Stimulated activated memory B cell treated with anti-CD40 and anti-IgM and Interleukin-4, amounts not matched to agents 10 μg/mL and 1 μg/mL and 100 μg/mL, for 72 hours (primary cell): ENCODE measurements at regions not wholly inside any gene's neighbourhood (a gene's known extent, or its start where the extent isn't known, plus 50 kb on each side); places are given as distances from the start of the nearest gene placed in this dataset.

Source experiments
- ATAC-seq: fragments of 150-1000 bp; cut with Tn5 transposase; 2 replicates; pipeline ENCODE4 v1.10.0; 2021
- H3K27ac Mint-ChIP-seq: one replicate; pipeline ENCODE4 v1.8.0; 2022; ENCODE audit warnings: mild to moderate bottlenecking, mixed read lengths
- H3K27me3 Mint-ChIP-seq: one replicate; pipeline ENCODE4 v1.8.0; 2022; ENCODE audit warnings: mixed read lengths
- H3K36me3 Mint-ChIP-seq: one replicate; pipeline ENCODE4 v1.8.0; 2022; ENCODE audit warnings: mixed read lengths
- H3K4me1 Mint-ChIP-seq: one replicate; pipeline ENCODE4 v1.8.0; 2022; ENCODE audit warnings: mixed read lengths
- H3K4me3 Mint-ChIP-seq: one replicate; pipeline ENCODE4 v1.8.0; 2022; ENCODE audit warnings: mild to moderate bottlenecking, moderate library complexity, mixed read lengths
- H3K9me3 Mint-ChIP-seq: one replicate; pipeline ENCODE4 v1.8.0; 2022; ENCODE audit warnings: mixed read lengths

DNA sequence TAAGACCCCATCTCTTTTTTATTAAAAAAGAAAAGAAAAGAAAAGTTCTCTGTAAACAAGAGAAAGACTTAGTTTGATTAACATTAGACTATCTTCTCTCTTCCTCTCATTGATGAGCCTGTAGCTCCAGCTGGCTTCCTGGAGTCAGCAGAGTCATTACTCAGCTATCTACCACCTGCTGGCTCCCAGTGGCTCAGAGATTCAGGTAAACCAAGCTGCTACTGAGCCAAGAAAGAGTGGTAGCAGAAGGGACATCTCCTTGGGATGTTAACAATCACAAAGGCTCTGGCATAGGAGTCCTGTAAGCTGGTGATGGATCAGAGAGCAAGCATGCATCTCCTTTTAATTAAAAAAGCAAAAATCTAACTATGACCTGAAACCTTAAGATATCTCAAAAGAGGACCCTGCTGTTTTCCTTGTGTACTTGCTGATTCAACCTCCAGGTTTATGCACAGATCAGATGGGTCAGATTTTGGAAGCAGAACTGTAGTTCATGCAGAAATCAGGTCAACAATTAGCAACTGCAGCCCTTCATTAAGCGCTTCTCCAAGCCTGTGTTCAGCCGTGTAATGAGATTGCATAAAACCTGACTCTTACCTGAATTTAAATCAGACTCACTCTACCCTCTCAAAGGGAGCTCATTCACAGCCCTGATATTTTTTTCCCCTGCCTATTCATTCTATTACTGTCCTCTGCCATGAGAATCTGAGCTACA is 225.8 kb downstream of the RNF152 start:
- Mint-ChIP-seq H3K27me3 (no peaks in the 10 kb centered on the region), H3K4me3 (no peak overlapping the region), H3K27ac (no peak overlapping the region), H3K36me3 (no peaks in the 10 kb centered on the region), H3K9me3 (peaks cover 2% of the 10 kb centered on the region), H3K4me1 (no peaks in the 10 kb centered on the region)
- ATAC-seq: no peak

GRCh38 chr18:61664419-61665084 is 228.3 kb downstream of the RNF152 start:
- no peaks in the 10 kb centered on the region for H3K36me3 Mint-ChIP-seq
- H3K9me3 Mint-ChIP-seq: peaks cover 3% of the 10 kb centered on the region
- H3K27ac Mint-ChIP-seq: no peak overlapping the region
- no peaks in the 10 kb centered on the region for H3K4me1 Mint-ChIP-seq
- H3K4me3 Mint-ChIP-seq: no peak overlapping the region
- ATAC-seq: no peak
- no peaks in the 10 kb centered on the region for H3K27me3 Mint-ChIP-seq

DNA sequence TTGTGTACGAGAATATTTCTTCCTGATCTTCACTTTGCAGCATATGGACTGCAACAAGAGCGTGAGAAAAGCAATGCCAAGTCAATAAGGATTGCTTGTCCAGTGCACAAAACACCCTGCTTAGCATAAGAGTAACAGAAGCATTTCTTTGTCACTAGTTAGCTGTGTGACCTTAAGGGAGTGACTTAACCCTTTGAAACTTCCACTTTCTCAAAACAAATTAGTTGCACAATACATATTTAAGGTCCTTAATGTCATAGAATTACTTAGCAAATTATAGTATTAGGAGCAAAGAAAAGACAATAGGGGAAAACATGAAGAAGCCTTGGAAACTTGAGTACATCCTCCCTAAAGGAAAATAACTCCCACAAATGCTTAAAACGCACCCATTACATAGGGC is 230.1 kb downstream of the RNF152 start:
- Mint-ChIP-seq H3K9me3 (peaks cover 3% of the 10 kb centered on the region), H3K36me3 (no peaks in the 10 kb centered on the region), H3K4me1 (no peaks in the 10 kb centered on the region), H3K27ac (no peak overlapping the region), H3K4me3 (no peak overlapping the region), H3K27me3 (no peaks in the 10 kb centered on the region)
- ATAC-seq: no peak

- ATAC-seq: no peak
- Mint-ChIP-seq H3K4me3 (no peak overlapping the region), H3K9me3 (peaks cover 3% of the 10 kb centered on the region), H3K27ac (no peak overlapping the region), H3K36me3 (no peaks in the 10 kb centered on the region), H3K4me1 (no peaks in the 10 kb centered on the region), H3K27me3 (no peaks in the 10 kb centered on the region)
Measured at GRCh38 chr18:61658431-61658830, 234.4 kb downstream of the RNF152 start.

GRCh38 chr18:61657066-61657732 is 235.6 kb downstream of the RNF152 start:
- Mint-ChIP-seq H3K4me1 (no peaks in the 10 kb centered on the region), H3K9me3 (peaks cover 3% of the 10 kb centered on the region), H3K4me3 (no peak overlapping the region), H3K27ac (no peak overlapping the region), H3K27me3 (no peaks in the 10 kb centered on the region), H3K36me3 (no peaks in the 10 kb centered on the region)
- ATAC-seq: no peak

DNA sequence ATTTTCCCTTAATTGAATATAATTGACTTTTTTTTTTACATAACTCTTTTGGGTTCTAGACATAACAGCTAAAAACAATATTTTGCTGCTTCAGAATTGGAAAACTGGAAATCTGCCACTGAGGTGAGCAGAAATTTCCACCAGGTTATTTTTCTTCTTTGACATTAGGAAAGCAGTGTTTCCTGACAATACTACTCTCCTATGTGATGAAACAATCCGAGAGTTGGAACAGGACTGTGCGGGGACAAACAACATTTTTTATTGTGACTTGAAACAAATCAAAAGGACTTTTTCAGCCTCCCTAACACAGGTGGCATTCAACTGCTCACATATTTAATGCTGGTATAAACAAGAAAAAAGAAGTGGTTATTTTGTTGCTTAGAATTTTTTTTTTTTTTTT is 237.2 kb downstream of the RNF152 start:
- H3K4me3 Mint-ChIP-seq: no peak overlapping the region
- peak; percentile 16 for ATAC-seq
- no peaks in the 10 kb centered on the region for H3K36me3 Mint-ChIP-seq
- no peaks in the 10 kb centered on the region for H3K9me3 Mint-ChIP-seq
- no peak overlapping the region for H3K27ac Mint-ChIP-seq
- H3K4me1 Mint-ChIP-seq: no peaks in the 10 kb centered on the region
- H3K27me3 Mint-ChIP-seq: no peaks in the 10 kb centered on the region

DNA sequence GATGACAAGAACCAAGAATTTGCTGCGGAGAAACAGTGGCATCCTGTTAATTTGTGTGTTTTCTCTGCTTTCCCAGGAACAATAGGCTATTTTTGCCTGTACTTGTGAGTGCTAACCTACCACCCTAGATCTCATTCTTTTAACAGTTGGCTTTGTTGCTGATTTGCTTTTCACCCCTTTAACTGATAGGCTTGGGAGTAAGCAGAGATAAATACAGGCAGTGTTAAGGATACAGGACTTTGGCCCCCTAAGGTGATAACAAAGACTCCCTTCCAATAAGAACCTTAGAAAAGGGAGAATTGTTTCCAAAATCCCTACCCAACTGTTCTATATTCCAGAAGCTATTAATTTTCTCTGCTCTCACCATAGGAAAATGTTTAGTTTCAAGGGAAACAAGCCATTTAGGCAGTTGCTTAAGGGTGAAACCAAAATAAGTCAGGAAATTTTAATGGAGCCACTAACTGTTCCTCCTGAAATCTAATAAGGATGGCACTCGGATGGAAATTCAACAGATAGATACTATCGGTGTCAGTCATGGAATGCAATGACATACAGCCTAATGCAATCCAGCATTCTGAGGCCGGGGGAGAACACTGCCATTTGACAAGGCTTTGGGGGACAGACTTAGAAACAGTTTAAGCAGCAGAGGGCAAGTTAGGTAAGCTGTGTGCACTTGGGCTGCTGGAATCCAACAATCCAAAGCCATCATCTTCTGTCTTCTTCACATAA is 238.8 kb downstream of the RNF152 start:
- H3K36me3 Mint-ChIP-seq: no peaks in the 10 kb centered on the region
- H3K4me3 Mint-ChIP-seq: no peak overlapping the region
- no peaks in the 10 kb centered on the region for H3K4me1 Mint-ChIP-seq
- no peak overlapping the region for H3K27ac Mint-ChIP-seq
- H3K9me3 Mint-ChIP-seq: no peaks in the 10 kb centered on the region
- ATAC-seq: no peak
- no peaks in the 10 kb centered on the region for H3K27me3 Mint-ChIP-seq

DNA sequence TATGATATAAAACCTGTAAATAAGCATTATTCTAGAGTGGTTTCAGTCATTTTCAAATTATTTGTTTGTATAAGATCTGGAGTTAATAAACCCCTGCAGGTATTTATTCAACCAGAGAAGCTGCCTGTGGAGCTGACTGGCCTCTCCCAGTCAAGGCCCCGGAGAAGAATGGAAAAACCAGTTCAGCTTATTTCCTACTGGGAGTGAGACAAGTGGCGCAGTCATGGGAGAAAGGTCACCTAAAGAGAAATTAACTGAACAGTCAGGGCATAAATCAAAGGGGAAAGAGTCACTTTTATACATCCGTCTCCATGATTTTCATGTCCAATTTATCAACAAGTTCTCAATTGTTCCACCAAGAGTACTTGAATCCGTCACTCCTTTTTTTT is 240.9 kb downstream of the RNF152 start:
- no peak overlapping the region for H3K27ac Mint-ChIP-seq
- no peaks in the 10 kb centered on the region for H3K27me3 Mint-ChIP-seq
- H3K4me3 Mint-ChIP-seq: no peak overlapping the region
- H3K9me3 Mint-ChIP-seq: no peaks in the 10 kb centered on the region
- H3K4me1 Mint-ChIP-seq: no peaks in the 10 kb centered on the region
- H3K36me3 Mint-ChIP-seq: no peaks in the 10 kb centered on the region
- no peak for ATAC-seq

DNA sequence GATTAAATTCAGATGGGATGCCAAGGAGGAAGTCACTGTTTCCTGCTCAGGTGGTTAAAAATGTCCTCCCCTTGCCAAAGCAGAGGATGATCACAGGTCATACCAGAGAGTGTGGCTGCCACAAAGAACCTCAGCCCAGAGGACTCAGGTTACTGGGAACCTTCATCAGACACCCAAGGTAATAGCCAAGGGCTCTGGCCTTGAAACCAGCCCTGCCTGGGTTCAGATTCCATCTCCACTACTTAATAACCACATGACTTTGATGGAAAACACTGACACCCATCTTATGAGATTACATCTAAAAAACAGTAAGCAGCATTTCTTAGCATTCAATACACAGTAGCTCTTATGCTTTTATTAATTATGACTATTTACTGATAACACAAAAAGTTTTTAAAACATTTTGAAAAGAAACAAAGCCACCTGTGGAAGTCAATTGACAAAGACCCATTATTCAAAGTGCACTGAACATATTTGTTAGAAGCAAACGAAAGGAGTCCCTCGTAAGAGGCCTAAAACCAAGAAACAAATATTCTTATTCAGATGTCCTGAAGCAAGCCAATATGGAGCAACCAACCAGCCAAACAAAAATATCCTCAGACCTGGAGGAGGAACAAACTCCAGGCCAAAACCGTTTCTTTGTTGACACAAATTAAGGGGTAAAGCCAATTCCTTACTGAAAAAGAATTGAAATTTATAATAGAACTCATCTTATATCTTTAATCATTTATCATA is 241.5 kb downstream of the RNF152 start:
- H3K36me3 Mint-ChIP-seq: no peaks in the 10 kb centered on the region
- no peaks in the 10 kb centered on the region for H3K4me1 Mint-ChIP-seq
- H3K27ac Mint-ChIP-seq: no peak overlapping the region
- no peaks in the 10 kb centered on the region for H3K9me3 Mint-ChIP-seq
- ATAC-seq: no peak
- H3K27me3 Mint-ChIP-seq: no peaks in the 10 kb centered on the region
- H3K4me3 Mint-ChIP-seq: no peak overlapping the region

- Mint-ChIP-seq H3K4me1 (peaks cover 5% of the 10 kb centered on the region), H3K27me3 (no peaks in the 10 kb centered on the region), H3K4me3 (no peak overlapping the region), H3K27ac (no peak overlapping the region), H3K9me3 (no peaks in the 10 kb centered on the region), H3K36me3 (no peaks in the 10 kb centered on the region)
- no peak for ATAC-seq
Measured at GRCh38 chr18:61643884-61644647, 248.7 kb downstream of the RNF152 start.

- ATAC-seq: no peak
- Mint-ChIP-seq H3K27ac (no peak overlapping the region), H3K4me3 (no peak overlapping the region)
Measured at GRCh38 chr18:61639886-61640285, 252.9 kb downstream of the RNF152 start.

GRCh38 chr18:61637905-61638595 is 254.8 kb downstream of the RNF152 start:
- no peak overlapping the region for H3K27ac Mint-ChIP-seq
- no peaks in the 10 kb centered on the region for H3K4me1 Mint-ChIP-seq
- no peaks in the 10 kb centered on the region for H3K36me3 Mint-ChIP-seq
- peaks cover 9% of the 10 kb centered on the region for H3K27me3 Mint-ChIP-seq
- no peak for ATAC-seq
- no peaks in the 10 kb centered on the region for H3K9me3 Mint-ChIP-seq
- H3K4me3 Mint-ChIP-seq: no peak overlapping the region

More at GRCh38 chr18:61639886-61640285, 252.9 kb downstream of the RNF152 start:
- Mint-ChIP-seq H3K36me3 (no peaks in the 10 kb centered on the region), H3K9me3 (no peaks in the 10 kb centered on the region), H3K4me1 (peaks cover 5% of the 10 kb centered on the region), H3K27me3 (peaks cover 9% of the 10 kb centered on the region)

GRCh38 chr18:61637319-61637718 is 255.5 kb downstream of the RNF152 start:
- Mint-ChIP-seq H3K9me3 (no peaks in the 10 kb centered on the region), H3K27me3 (peaks cover 9% of the 10 kb centered on the region), H3K4me1 (no peaks in the 10 kb centered on the region), H3K27ac (no peak overlapping the region), H3K4me3 (no peak overlapping the region), H3K36me3 (no peaks in the 10 kb centered on the region)
- no peak for ATAC-seq
